ENCODE measurements at regions not wholly inside any gene's neighbourhood (a gene's known extent, or its start where the extent isn't known, plus 50 kb on each side); places are given as distances from the start of the nearest gene placed in this dataset.

DNA sequence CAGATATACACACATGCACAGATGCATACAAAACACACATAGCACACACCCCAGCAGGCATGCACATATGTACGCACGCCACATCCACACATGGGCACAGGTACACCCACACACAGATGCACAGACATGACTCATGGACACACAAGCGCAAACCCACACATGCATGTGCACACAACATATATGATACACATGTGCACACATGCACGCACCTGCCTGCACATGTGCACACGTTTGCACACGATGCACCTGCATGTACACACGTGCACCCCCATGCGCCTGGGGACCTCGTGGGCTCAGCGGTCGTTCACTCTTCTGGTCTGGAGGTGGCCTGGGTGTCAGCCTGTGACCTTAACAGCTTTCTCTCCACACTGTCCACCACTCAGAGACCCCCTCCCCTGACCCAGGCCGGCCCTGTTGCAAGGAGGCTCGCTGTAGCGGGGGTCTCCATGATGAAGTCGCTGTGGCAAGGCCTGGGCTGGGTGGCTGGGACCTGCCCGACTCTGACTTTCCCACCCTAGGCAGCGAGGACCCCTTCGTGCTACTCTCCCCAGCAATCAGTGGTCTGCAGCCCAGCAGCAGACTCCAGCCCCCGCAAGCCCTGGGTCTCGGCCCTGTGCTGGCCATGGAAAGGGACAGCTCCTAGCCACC, 92.1 kb upstream of the TTC34 start:
- Histone ChIP-seq H3K9ac (ENCODE audit: low read length) (no peak overlapping the region), H3K27me3 (ENCODE audit: low read length) (no peaks in the 10 kb centered on the region), H3K9me2 (replicated peaks; ENCODE audit: insufficient read depth, low read length) (no peaks in the 10 kb centered on the region), H3K4me2 (ENCODE audit: low read depth, low read length, poor library complexity, severe bottlenecking) (no peak overlapping the region), H4K20me1 (ENCODE audit: low read depth, low read length) (no peaks in the 10 kb centered on the region), H3K4me3 (ENCODE audit: insufficient read depth, low read length, poor library complexity, severe bottlenecking) (no peak overlapping the region), H2AFZ (ENCODE audit: low read depth, low read length, severe bottlenecking) (no peak overlapping the region), H3K9me3 (ENCODE audit: insufficient read depth, low read length) (no peaks in the 10 kb centered on the region), H3K36me3 (ENCODE audit: low read length) (no peaks in the 10 kb centered on the region), H3F3A (ENCODE audit: insufficient read depth) (no peaks in the 10 kb centered on the region), H3K79me2 (ENCODE audit: insufficient read depth, low read length) (no peaks in the 10 kb centered on the region), H3K27ac (ENCODE audit: low read depth, low read length) (no peak overlapping the region)
- TF ChIP-seq, protein P1, sequence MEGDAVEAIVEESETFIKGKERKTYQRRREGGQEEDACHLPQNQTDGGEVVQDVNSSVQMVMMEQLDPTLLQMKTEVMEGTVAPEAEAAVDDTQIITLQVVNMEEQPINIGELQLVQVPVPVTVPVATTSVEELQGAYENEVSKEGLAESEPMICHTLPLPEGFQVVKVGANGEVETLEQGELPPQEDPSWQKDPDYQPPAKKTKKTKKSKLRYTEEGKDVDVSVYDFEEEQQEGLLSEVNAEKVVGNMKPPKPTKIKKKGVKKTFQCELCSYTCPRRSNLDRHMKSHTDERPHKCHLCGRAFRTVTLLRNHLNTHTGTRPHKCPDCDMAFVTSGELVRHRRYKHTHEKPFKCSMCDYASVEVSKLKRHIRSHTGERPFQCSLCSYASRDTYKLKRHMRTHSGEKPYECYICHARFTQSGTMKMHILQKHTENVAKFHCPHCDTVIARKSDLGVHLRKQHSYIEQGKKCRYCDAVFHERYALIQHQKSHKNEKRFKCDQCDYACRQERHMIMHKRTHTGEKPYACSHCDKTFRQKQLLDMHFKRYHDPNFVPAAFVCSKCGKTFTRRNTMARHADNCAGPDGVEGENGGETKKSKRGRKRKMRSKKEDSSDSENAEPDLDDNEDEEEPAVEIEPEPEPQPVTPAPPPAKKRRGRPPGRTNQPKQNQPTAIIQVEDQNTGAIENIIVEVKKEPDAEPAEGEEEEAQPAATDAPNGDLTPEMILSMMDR (IDR thresholded peaks at IDR 0.05; ENCODE audit: insufficient read depth, low read length, poor library complexity, severe bottlenecking), result no peak

DNA sequence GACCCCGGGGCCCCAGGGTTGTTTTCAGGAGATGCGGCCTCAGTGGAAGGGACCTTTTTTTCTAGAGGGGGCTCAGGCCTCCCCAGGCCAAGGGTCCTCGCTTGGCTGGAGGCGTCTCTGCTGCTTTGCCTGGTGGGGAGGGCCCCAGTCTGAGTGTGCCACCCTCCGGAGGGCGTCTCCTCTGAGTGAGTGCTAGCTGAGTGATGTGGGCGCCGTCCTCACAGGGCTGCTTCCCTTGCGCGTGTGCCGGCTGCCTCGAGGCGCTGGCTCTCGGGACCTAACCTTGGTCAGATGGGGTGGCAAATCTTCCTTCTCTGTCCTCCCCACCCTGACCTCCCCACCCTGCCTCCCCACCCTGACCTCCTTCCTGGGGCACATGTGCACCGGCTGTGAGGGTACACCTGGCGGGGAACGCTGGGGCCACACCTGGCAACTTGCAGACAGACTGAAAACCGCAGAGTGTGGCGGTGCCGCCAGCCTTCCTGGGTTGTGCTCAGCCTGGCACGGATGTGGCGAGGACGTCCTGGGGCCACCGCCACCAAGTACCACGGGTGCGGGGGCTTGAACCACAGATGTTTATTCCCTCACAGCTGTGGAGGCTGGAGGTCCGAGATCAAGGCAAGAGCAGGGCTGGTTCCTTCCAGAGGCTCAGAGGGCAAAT, 93.0 kb upstream of the TTC34 start:
- H3K36me3 ChIP-seq (ENCODE audit: low read length), result no peaks in the 10 kb centered on the region
- no peaks in the 10 kb centered on the region for H3K9me2 ChIP-seq (replicated peaks; ENCODE audit: insufficient read depth, low read length)
- no peaks in the 10 kb centered on the region for H3K9me3 ChIP-seq (ENCODE audit: insufficient read depth, low read length)
- H4K20me1 ChIP-seq (ENCODE audit: low read depth, low read length), result no peaks in the 10 kb centered on the region
- H3K79me2 ChIP-seq (ENCODE audit: insufficient read depth, low read length), result no peaks in the 10 kb centered on the region
- H3K4me2 ChIP-seq (ENCODE audit: low read depth, low read length, poor library complexity, severe bottlenecking), result no peak overlapping the region
- no peak overlapping the region for H2AFZ ChIP-seq (ENCODE audit: low read depth, low read length, severe bottlenecking)
- H3F3A ChIP-seq (ENCODE audit: insufficient read depth), result no peaks in the 10 kb centered on the region
- TF ChIP-seq, protein P1 (IDR thresholded peaks at IDR 0.05; ENCODE audit: insufficient read depth, low read length, poor library complexity, severe bottlenecking), result no peak
- no peak for TF ChIP-seq EZH2phosphoT487 (conservative IDR thresholded peaks at IDR 0.05; ENCODE audit: low read length)
- no peaks in the 10 kb centered on the region for H3K27me3 ChIP-seq (ENCODE audit: low read length)
- no peak overlapping the region for H3K27ac ChIP-seq (ENCODE audit: low read depth, low read length)
- no peak overlapping the region for H3K4me3 ChIP-seq (ENCODE audit: insufficient read depth, low read length, poor library complexity, severe bottlenecking)
- H3K9ac ChIP-seq (ENCODE audit: low read length), result no peak overlapping the region

DNA sequence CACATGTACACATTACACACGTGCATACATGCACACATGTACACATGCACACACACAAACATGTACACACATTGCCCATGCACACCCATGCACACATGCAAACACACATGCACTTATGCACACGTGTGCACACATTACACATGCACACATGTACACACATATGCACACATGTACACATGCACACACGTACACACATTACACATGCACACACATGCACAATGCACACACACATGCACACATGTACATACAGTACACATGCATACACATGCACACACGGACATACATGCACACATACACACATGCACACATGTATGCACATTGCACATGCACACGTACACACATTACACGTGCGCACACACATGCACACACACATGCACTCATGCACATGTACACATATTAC, 95.3 kb upstream of the TTC34 start:
- no peaks in the 10 kb centered on the region for H3K9me2 ChIP-seq (replicated peaks; ENCODE audit: insufficient read depth, low read length)
- no peak overlapping the region for H3K4me2 ChIP-seq (ENCODE audit: low read depth, low read length, poor library complexity, severe bottlenecking)
- no peak overlapping the region for H3K4me3 ChIP-seq (ENCODE audit: insufficient read depth, low read length, poor library complexity, severe bottlenecking)
- H3K9me3 ChIP-seq (ENCODE audit: insufficient read depth, low read length), result no peaks in the 10 kb centered on the region
- no peaks in the 10 kb centered on the region for H3K79me2 ChIP-seq (ENCODE audit: insufficient read depth, low read length)
- H3K27me3 ChIP-seq (ENCODE audit: low read length), result no peaks in the 10 kb centered on the region
- no peaks in the 10 kb centered on the region for H3F3A ChIP-seq (ENCODE audit: insufficient read depth)
- H4K20me1 ChIP-seq (ENCODE audit: low read depth, low read length), result no peaks in the 10 kb centered on the region
- H3K36me3 ChIP-seq (ENCODE audit: low read length), result no peaks in the 10 kb centered on the region
- H3K9ac ChIP-seq (ENCODE audit: low read length), result no peak overlapping the region
- no peak overlapping the region for H2AFZ ChIP-seq (ENCODE audit: low read depth, low read length, severe bottlenecking)
- TF ChIP-seq EZH2phosphoT487 (conservative IDR thresholded peaks at IDR 0.05; ENCODE audit: low read length), result no peak
- TF ChIP-seq, protein P1 (IDR thresholded peaks at IDR 0.05; ENCODE audit: insufficient read depth, low read length, poor library complexity, severe bottlenecking), result no peak
- no peak overlapping the region for H3K27ac ChIP-seq (ENCODE audit: low read depth, low read length)

Measured in SU-DHL-6 (cell line).